H9 (cell line): ENCODE measurements at regions not wholly inside any gene's neighbourhood (a gene's known extent, or its start where the extent isn't known, plus 50 kb on each side); places are given as distances from the start of the nearest gene placed in this dataset.

Source experiments
- DNase-seq: peaks from one replicate; pipeline ENCODE4 v3.0.0-alpha.2; 2017
- H2AFZ ChIP-seq: one replicate; pipeline ENCODE4 v1.6.1; 2013; ENCODE audit warnings: mild to moderate bottlenecking, low read length, control low read depth, moderate library complexity
- H2AK5ac ChIP-seq: 2 replicates; pipeline ENCODE4 v1.6.1; 2013; ENCODE audit warnings: low read length, control low read depth, mixed read lengths; ENCODE audit not compliant: insufficient read length
- H2BK120ac ChIP-seq: one replicate; pipeline ENCODE4 v1.6.1; 2013; ENCODE audit warnings: low read depth, mild to moderate bottlenecking, low read length, control low read depth, inconsistent platforms; ENCODE audit not compliant: poor library complexity, severe bottlenecking
- H2BK12ac ChIP-seq: 2 replicates; pipeline ENCODE4 v1.6.1; 2013; ENCODE audit warnings: low read length, control low read depth, mixed read lengths, low read depth; ENCODE audit not compliant: insufficient read length
- H2BK15ac ChIP-seq: 2 replicates; pipeline ENCODE4 v1.6.1; 2013; ENCODE audit warnings: low read depth, low read length, control low read depth
- H2BK20ac ChIP-seq: one replicate; pipeline ENCODE4 v1.6.1; 2013; ENCODE audit warnings: low read depth, mild to moderate bottlenecking, low read length, control low read depth, inconsistent platforms; ENCODE audit not compliant: poor library complexity, severe bottlenecking
- H2BK5ac ChIP-seq: 2 replicates; pipeline ENCODE4 v1.6.1; 2013; ENCODE audit warnings: low read length, control low read depth, mixed read lengths; ENCODE audit not compliant: insufficient read length
- H3K14ac ChIP-seq: 2 replicates; pipeline ENCODE4 v1.6.1; 2013; ENCODE audit warnings: low read length, control low read depth; ENCODE audit not compliant: insufficient read depth
- H3K18ac ChIP-seq: 2 replicates; pipeline ENCODE4 v1.6.1; 2013; ENCODE audit warnings: low read depth, mild to moderate bottlenecking, mixed read lengths, low read length, control low read depth; ENCODE audit not compliant: insufficient read length
- H3K23ac ChIP-seq: 2 replicates; pipeline ENCODE4 v1.6.1; 2013; ENCODE audit warnings: low read length, control low read depth, mixed read lengths, low read depth; ENCODE audit not compliant: insufficient read length
- H3K23me2 ChIP-seq: 2 replicates; pipeline ENCODE4 v1.6.1; 2013; ENCODE audit warnings: low read depth, mild to moderate bottlenecking, mixed read lengths, low read length, control low read depth; ENCODE audit not compliant: insufficient read length, poor library complexity, severe bottlenecking
- H3K27ac ChIP-seq: 2 replicates; pipeline ENCODE4 v1.5.1; 2013; ENCODE audit warnings: low read length, control low read depth, mixed read lengths, low read depth; ENCODE audit not compliant: insufficient read length
- H3K27me3 ChIP-seq: 2 replicates; pipeline ENCODE4 v1.6.1; 2013; ENCODE audit warnings: low read length, control low read depth, inconsistent platforms; ENCODE audit not compliant: insufficient read depth
- H3K4ac ChIP-seq: 2 replicates; pipeline ENCODE4 v1.6.1; 2013; ENCODE audit warnings: low read depth, mild to moderate bottlenecking, control low read depth, inconsistent platforms, low read length, moderate library complexity
- H3K4me1 ChIP-seq: 2 replicates; pipeline ENCODE4 v1.6.1; 2013; ENCODE audit warnings: low read length, control low read depth, inconsistent platforms; ENCODE audit not compliant: insufficient read depth
- H3K4me2 ChIP-seq: 2 replicates; pipeline ENCODE4 v1.6.1; 2013; ENCODE audit warnings: low read length, control low read depth, mixed read lengths; ENCODE audit not compliant: insufficient read length, insufficient read depth
- H3K56ac ChIP-seq: 2 replicates; pipeline ENCODE4 v1.6.1; 2013; ENCODE audit warnings: low read depth, mild to moderate bottlenecking, mixed read lengths, low read length, control low read depth; ENCODE audit not compliant: insufficient read length
- H3K79me1 ChIP-seq: 2 replicates; pipeline ENCODE4 v1.6.1; 2013; ENCODE audit warnings: low read depth, mild to moderate bottlenecking, moderate library complexity, low read length, control low read depth, inconsistent platforms; ENCODE audit not compliant: insufficient read depth, poor library complexity, severe bottlenecking
- H3K79me2 ChIP-seq: 2 replicates; pipeline ENCODE4 v1.6.1; 2013; ENCODE audit warnings: low read length, control low read depth, inconsistent platforms; ENCODE audit not compliant: insufficient read depth
- H3K9ac ChIP-seq: 2 replicates; pipeline ENCODE4 v1.6.1; 2013; ENCODE audit warnings: low read length, control low read depth, mixed read lengths; ENCODE audit not compliant: insufficient read length; ENCODE audit errors: extremely low read depth
- H3K9me3 ChIP-seq: one replicate; pipeline ENCODE4 v1.6.1; 2013; ENCODE audit warnings: low read depth, low read length, inconsistent platforms; ENCODE audit not compliant: control insufficient read depth
- H3T11ph ChIP-seq: one replicate; pipeline ENCODE4 v1.6.1; 2013; ENCODE audit warnings: mild to moderate bottlenecking, low read length, control low read depth, inconsistent platforms
- H4K20me1 ChIP-seq: one replicate; pipeline ENCODE4 v1.6.1; 2013; ENCODE audit not compliant: control insufficient read depth, insufficient read length, insufficient read depth
- H4K5ac ChIP-seq: 2 replicates; pipeline ENCODE4 v1.6.1; 2013; ENCODE audit warnings: low read depth, mild to moderate bottlenecking, mixed read lengths, low read length, control low read depth; ENCODE audit not compliant: insufficient read length
- H4K8ac ChIP-seq: replicated peaks from 2 replicates; pipeline ENCODE4 v1.6.1; 2013; ENCODE audit warnings: low read length, control low read depth, mixed read lengths, low read depth; ENCODE audit not compliant: insufficient read length
- H4K91ac ChIP-seq: 2 replicates; pipeline ENCODE4 v1.6.1; 2013; ENCODE audit warnings: low read depth, mild to moderate bottlenecking, moderate library complexity, mixed read lengths, low read length, control low read depth; ENCODE audit not compliant: insufficient read length
- H3K27ac Mint-ChIP-seq, 3 experiments: 2 replicates in 2 of 3; 3 replicates in 1 of 3; pipeline ENCODE4 v1.8.0; 2020 to 2021; ENCODE audit warnings: mixed read lengths in 3 of 3, mild to moderate bottlenecking in 1 of 3, moderate library complexity in 1 of 3
- H3K27me3 Mint-ChIP-seq: 2 replicates; pipeline ENCODE4 v1.8.0; 2021; ENCODE audit warnings: low read depth, mild to moderate bottlenecking, moderate library complexity, mixed read lengths
- H3K36me3 Mint-ChIP-seq, 3 experiments: 2 replicates in 2 of 3; 3 replicates in 1 of 3; pipeline ENCODE4 v1.8.0; 2020 to 2021; ENCODE audit warnings: low read depth in 3 of 3, mixed read lengths in 3 of 3; ENCODE audit not compliant: insufficient read depth in 1 of 3
- H3K4me1 Mint-ChIP-seq, 2 experiments: 2 replicates each; pipeline ENCODE4 v1.8.0; 2020; ENCODE audit warnings: mixed read lengths in 2 of 2
- H3K4me3 Mint-ChIP-seq, 2 experiments: 2 replicates in 1 of 2; 3 replicates in 1 of 2; pipeline ENCODE4 v1.8.0; 2020 to 2021; ENCODE audit warnings: mild to moderate bottlenecking in 2 of 2, mixed read lengths in 2 of 2, moderate library complexity in 1 of 2
- H3K9me3 Mint-ChIP-seq, 2 experiments: 2 replicates in 1 of 2; 3 replicates in 1 of 2; pipeline ENCODE4 v1.8.0; 2020; ENCODE audit warnings: mild to moderate bottlenecking in 2 of 2, mixed read lengths in 2 of 2, moderate library complexity in 1 of 2
- WGBS: extraction: QIAGEN DNeasy Blood & Tissue Kit; methylation state at CpG from one replicate; pipeline ENCODE4 v1.1.7; 2013; ENCODE audit warnings: missing lambda C conversion rate, low lambda C conversion rate, mixed read lengths; ENCODE audit not compliant: insufficient read length; ENCODE audit errors: extremely low coverage; 5-methylcytosine and 5-hydroxymethylcytosine counted together
- TF ChIP-seq, protein P1 (sequence below): fragments of 200-600 bp; sonication (generic); conservative IDR thresholded peaks from 3 replicates; pipeline ENCODE4 v1.8.0; 2021; ENCODE audit warnings: antibody characterized with exemption, mild to moderate bottlenecking

DNA sequence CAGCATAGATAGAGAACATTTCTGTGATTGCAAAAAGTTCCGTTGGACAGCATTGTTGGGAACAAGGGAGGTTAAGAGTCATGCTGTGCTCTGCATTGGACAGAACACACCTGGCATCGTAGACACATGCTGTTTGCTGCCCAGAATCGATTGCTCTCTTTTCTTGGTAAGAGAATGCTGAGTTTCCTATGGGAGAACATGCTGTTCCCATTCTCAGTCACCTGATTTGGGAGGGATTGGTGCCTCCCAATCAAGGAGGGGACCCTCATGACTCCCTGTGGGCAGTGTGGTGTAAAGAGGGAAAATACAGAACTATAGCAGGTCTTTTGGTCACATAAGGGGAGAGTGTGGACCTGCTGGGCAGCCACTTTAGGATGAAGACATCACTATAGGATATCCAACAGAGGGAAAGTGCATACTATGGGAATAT, 555.4 kb upstream of the CLINT1 start:
- no peaks in the 10 kb centered on the region for H3K79me1 ChIP-seq
- H4K8ac ChIP-seq = no peak overlapping the region
- no peaks in the 10 kb centered on the region; a peak in 1 of 5 replicates for H3K9me3 Mint-ChIP-seq
- H3K27me3 Mint-ChIP-seq = no peaks in the 10 kb centered on the region
- DNase-seq = no peak
- no peaks in the 10 kb centered on the region for H3K9me3 ChIP-seq
- H2BK15ac ChIP-seq = no peak overlapping the region
- no peak overlapping the region for H3K27ac ChIP-seq
- H3K9ac ChIP-seq = no peak overlapping the region
- no peaks in the 10 kb centered on the region for H3K23me2 ChIP-seq
- no peak overlapping the region for H3K14ac ChIP-seq
- no peak overlapping the region for H3K23ac ChIP-seq
- no peak overlapping the region for H2BK20ac ChIP-seq
- H3K4me1 ChIP-seq = no peaks in the 10 kb centered on the region
- no peaks in the 10 kb centered on the region for H3K4me1 Mint-ChIP-seq
- H3K27ac Mint-ChIP-seq = no peak overlapping the region
- no peak overlapping the region for H2AK5ac ChIP-seq
- no peak overlapping the region for H3K4me2 ChIP-seq
- H2BK5ac ChIP-seq = no peak overlapping the region
- no peak overlapping the region for H3K4ac ChIP-seq
- H3K56ac ChIP-seq = no peak overlapping the region
- WGBS = no CpG with 5 or more reads among the region's 3 CpGs
- no peak overlapping the region for H2AFZ ChIP-seq
- H2BK12ac ChIP-seq = no peak overlapping the region
- H4K5ac ChIP-seq = no peak overlapping the region
- no peak overlapping the region for H3K4me3 Mint-ChIP-seq
- no peaks in the 10 kb centered on the region for H3K79me2 ChIP-seq
- no peaks in the 10 kb centered on the region for H3K27me3 ChIP-seq
- TF ChIP-seq, protein P1, sequence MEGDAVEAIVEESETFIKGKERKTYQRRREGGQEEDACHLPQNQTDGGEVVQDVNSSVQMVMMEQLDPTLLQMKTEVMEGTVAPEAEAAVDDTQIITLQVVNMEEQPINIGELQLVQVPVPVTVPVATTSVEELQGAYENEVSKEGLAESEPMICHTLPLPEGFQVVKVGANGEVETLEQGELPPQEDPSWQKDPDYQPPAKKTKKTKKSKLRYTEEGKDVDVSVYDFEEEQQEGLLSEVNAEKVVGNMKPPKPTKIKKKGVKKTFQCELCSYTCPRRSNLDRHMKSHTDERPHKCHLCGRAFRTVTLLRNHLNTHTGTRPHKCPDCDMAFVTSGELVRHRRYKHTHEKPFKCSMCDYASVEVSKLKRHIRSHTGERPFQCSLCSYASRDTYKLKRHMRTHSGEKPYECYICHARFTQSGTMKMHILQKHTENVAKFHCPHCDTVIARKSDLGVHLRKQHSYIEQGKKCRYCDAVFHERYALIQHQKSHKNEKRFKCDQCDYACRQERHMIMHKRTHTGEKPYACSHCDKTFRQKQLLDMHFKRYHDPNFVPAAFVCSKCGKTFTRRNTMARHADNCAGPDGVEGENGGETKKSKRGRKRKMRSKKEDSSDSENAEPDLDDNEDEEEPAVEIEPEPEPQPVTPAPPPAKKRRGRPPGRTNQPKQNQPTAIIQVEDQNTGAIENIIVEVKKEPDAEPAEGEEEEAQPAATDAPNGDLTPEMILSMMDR = no peak
- no peak overlapping the region for H4K91ac ChIP-seq
- no peak overlapping the region for H3T11ph ChIP-seq
- no peak overlapping the region for H2BK120ac ChIP-seq
- no peak overlapping the region for H3K18ac ChIP-seq
- H4K20me1 ChIP-seq = no peaks in the 10 kb centered on the region
- no peaks in the 10 kb centered on the region; a peak in 1 of 7 replicates for H3K36me3 Mint-ChIP-seq
